Bronchial epithelial cell (primary cell): ENCODE measurements at regions not wholly inside any gene's neighbourhood (a gene's known extent, or its start where the extent isn't known, plus 50 kb on each side); places are given as distances from the start of the nearest gene placed in this dataset.

Source experiments
- DNase-seq: peaks from one replicate; pipeline ENCODE4 v3.0.0-alpha.2; 2010; ENCODE audit warnings: low read depth
- FAIRE-seq: peaks from 2 replicates; lab custom pipeline; 2011; peaks lifted over from hg19 to GRCh38; lab: Jason Lieb, UNC
- H3K27me3 ChIP-seq: 2 replicates; pipeline ENCODE4 v1.5.1; 2011; ENCODE audit warnings: low read length; ENCODE audit not compliant: control insufficient read depth, insufficient read depth
- H3K36me3 ChIP-seq: 2 replicates; pipeline ENCODE4 v1.5.1; 2011; ENCODE audit warnings: low read length; ENCODE audit not compliant: control insufficient read depth, insufficient read depth
- H3K4me3 ChIP-seq: 2 replicates; pipeline ENCODE4 v1.5.1; 2011; ENCODE audit warnings: mild to moderate bottlenecking, low read depth, low read length, control low read depth
- CTCF ChIP-seq: IDR thresholded peaks from 2 replicates; pipeline ENCODE4 v1.5.1; 2011; ENCODE audit warnings: mild to moderate bottlenecking, moderate library complexity, low read length, control low read depth, inconsistent platforms; ENCODE audit not compliant: insufficient read depth, severe bottlenecking

GRCh38 chr5:4359847-4360246 is 764.2 kb downstream of the IRX1 start:
- H3K4me3 ChIP-seq: no peak overlapping the region
- DNase-seq (no peak), FAIRE-seq (no peak)
- H3K27me3 ChIP-seq: no peaks in the 10 kb centered on the region
- no peak for TF ChIP-seq CTCF
- H3K36me3 ChIP-seq: no peaks in the 10 kb centered on the region

GRCh38 chr5:4361753-4362152 is 766.1 kb downstream of the IRX1 start:
- DNase-seq: no peak
- Histone ChIP-seq H3K27me3 (no peaks in the 10 kb centered on the region), H3K4me3 (no peak overlapping the region), H3K36me3 (no peaks in the 10 kb centered on the region)
- no peak for FAIRE-seq
- TF ChIP-seq CTCF: no peak

- Histone ChIP-seq H3K36me3 (no peaks in the 10 kb centered on the region), H3K4me3 (no peak overlapping the region), H3K27me3 (no peaks in the 10 kb centered on the region)
- TF ChIP-seq CTCF: no peak
- FAIRE-seq (no peak), DNase-seq (no peak)
Observed at GRCh38 chr5:4362411-4362810, 766.8 kb downstream of the IRX1 start.

- Histone ChIP-seq H3K27me3 (no peaks in the 10 kb centered on the region), H3K36me3 (no peaks in the 10 kb centered on the region), H3K4me3 (no peak overlapping the region)
- TF ChIP-seq CTCF: no peak
- FAIRE-seq (no peak), DNase-seq (no peak)
Observed at GRCh38 chr5:4363045-4363444, 767.4 kb downstream of the IRX1 start.

GRCh38 chr5:4366628-4367027 is 771.0 kb downstream of the IRX1 start:
- no peak for DNase-seq
- TF ChIP-seq CTCF: no peak

GRCh38 chr5:4370218-4370617 is 769.9 kb upstream of the ADAMTS16 start:
- H3K4me3 ChIP-seq: no peak overlapping the region
- DNase-seq (no peak), FAIRE-seq (no peak)
- no peaks in the 10 kb centered on the region for H3K27me3 ChIP-seq
- no peaks in the 10 kb centered on the region for H3K36me3 ChIP-seq
- TF ChIP-seq CTCF: no peak

More at GRCh38 chr5:4366628-4367027, 771.0 kb downstream of the IRX1 start:
- FAIRE-seq: no peak
- Histone ChIP-seq H3K36me3 (no peaks in the 10 kb centered on the region), H3K4me3 (no peak overlapping the region), H3K27me3 (no peaks in the 10 kb centered on the region)
